Activated T-helper 17 cell treated with anti-CD3 and anti-CD28 coated beads, Interleukin-2, amount 50 U/mL, for 72 hours (primary cell): ENCODE measurements at regions not wholly inside any gene's neighbourhood (a gene's known extent, or its start where the extent isn't known, plus 50 kb on each side); places are given as distances from the start of the nearest gene placed in this dataset.
"Not testable (repeated sequence)": the region's sequence is repeated elsewhere in the genome, so short reads cannot be mapped to it uniquely, and the experiment has no call there.

Experiments used
- ATAC-seq: fragments of 150-1000 bp; cut with Tn5 transposase; replicated peaks from 2 replicates; pipeline ENCODE4 v1.10.0; 2021; ENCODE audit warnings: mild to moderate bottlenecking, moderate library complexity
- H3K27ac Mint-ChIP-seq: one replicate; pipeline ENCODE4 v1.8.0; 2022; ENCODE audit warnings: mixed read lengths
- H3K27me3 Mint-ChIP-seq: one replicate; pipeline ENCODE4 v1.8.0; 2022; ENCODE audit warnings: mixed read lengths
- H3K36me3 Mint-ChIP-seq: one replicate; pipeline ENCODE4 v1.8.0; 2022; ENCODE audit warnings: low read depth, mild to moderate bottlenecking, mixed read lengths
- H3K4me1 Mint-ChIP-seq: one replicate; pipeline ENCODE4 v1.8.0; 2022; ENCODE audit warnings: mixed read lengths
- H3K4me3 Mint-ChIP-seq: one replicate; pipeline ENCODE4 v1.8.0; 2022; ENCODE audit warnings: mild to moderate bottlenecking, mixed read lengths
- H3K9me3 Mint-ChIP-seq: one replicate; pipeline ENCODE4 v1.8.0; 2022; ENCODE audit warnings: mixed read lengths

DNA sequence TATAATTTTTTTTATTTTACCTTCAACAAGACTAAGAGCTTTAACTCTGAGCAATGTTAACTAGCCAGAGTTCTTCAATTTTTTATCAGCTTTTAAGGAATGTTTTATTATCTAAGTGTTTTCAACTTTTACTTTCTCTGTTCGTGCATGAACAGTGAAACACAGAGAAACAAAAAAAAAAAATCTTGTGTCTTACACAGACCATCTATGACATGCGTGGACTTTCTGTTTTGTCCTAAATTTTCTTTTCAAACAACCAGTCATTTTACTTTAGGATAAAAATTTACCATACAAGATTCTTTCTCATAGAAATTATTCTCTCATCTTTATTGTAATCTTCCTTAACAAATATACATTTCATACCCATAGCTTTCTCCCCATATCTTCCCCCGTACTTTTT lies 731.9 kb upstream of the PCDH10 start:
- Mint-ChIP-seq H3K36me3 (no peaks in the 10 kb centered on the region), H3K9me3 (peaks cover 21% of the 10 kb centered on the region), H3K4me3 (no peak overlapping the region), H3K27ac (no peak overlapping the region), H3K4me1 (no peaks in the 10 kb centered on the region), H3K27me3 (no peaks in the 10 kb centered on the region)
- no peak for ATAC-seq

DNA sequence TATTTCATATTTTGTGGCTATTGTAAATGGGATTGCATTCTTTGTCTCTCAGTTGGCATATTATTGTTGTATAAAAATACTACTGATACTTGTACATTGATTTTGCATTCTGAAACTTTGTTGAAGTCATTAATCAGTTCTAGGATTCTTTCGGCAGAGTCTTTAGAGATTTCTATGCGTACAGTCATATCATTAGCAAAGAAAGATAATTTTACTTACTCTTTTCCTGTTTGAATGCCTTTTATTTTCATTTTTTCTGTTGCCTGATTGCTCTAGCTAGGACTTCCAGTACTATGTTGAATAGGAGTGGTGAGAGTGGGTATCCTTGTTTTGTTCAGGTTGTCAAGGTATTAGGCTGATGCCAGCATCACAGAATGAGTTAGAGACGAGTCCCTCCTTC lies 722.0 kb upstream of the PCDH10 start:
- no peak for ATAC-seq
- Mint-ChIP-seq H3K4me1 (no peaks in the 10 kb centered on the region), H3K27me3 (no peaks in the 10 kb centered on the region), H3K27ac (no peak overlapping the region), H3K4me3 (no peak overlapping the region), H3K9me3 (peaks cover 10% of the 10 kb centered on the region), H3K36me3 (no peaks in the 10 kb centered on the region)

DNA sequence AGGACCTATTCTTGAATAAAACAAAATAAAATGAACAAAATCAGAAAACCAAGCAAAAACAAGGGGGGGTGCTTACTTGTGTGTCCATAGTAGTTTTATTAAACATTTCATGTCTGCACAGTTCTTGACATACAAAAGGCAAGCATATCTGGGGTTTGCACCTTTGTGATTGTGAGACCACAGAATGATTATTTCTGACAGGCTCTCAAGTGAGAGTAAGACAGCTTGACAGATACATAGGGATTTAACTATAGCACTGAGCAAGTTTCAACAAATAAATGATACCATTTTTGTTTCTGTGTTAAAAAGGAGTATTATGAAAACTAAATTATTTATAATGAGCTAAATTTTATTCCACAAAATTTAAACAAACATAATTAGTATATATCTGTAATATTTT lies 712.0 kb upstream of the PCDH10 start:
- Mint-ChIP-seq H3K4me1 (no peaks in the 10 kb centered on the region), H3K9me3 (peaks cover 12% of the 10 kb centered on the region), H3K27me3 (no peaks in the 10 kb centered on the region), H3K4me3 (no peak overlapping the region), H3K27ac (no peak overlapping the region), H3K36me3 (no peaks in the 10 kb centered on the region)
- no peak for ATAC-seq

DNA sequence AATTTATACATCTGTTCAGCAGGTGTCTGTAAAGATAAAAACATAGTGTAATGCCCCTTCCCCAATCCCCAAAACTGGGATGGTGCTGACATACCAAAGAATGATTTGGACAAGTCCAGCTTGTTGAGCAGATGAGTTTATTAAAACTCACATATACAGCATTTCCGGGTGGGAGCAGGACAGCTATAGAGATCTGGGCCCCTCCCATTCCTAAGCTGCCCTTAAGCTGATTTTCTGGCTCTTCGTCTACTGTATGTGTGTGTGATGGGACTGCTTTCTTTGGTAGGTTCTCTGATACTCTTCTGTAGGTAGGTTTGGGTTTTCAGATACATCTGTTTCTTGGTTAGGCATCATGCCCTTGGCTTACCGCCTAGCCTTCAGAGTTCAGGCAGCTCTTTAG lies 703.7 kb upstream of the PCDH10 start:
- Mint-ChIP-seq H3K36me3 (no peaks in the 10 kb centered on the region), H3K9me3 (peaks cover 19% of the 10 kb centered on the region), H3K4me1 (no peaks in the 10 kb centered on the region), H3K27ac (no peak overlapping the region), H3K27me3 (no peaks in the 10 kb centered on the region), H3K4me3 (no peak overlapping the region)
- ATAC-seq, result no peak

DNA sequence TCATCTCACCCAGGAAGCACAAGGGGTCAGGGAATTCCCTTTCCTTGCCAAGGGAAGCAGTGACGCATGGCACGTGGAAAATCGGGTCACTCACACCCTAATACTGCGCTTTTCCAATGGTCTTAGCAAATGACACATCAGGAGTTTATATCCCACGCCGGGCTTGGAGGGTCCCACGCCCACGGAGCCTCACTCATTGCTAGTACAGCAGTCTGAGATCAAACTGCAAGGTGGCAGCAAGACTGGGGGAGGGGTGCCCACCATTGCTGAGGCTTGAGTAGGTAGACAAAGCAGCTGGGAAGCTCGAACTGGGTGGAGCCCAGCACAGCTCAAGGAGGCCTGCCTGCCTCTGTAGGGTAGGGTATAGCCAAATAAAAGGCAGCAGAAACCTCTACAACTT lies 691.1 kb upstream of the PCDH10 start:
- not testable (repeated sequence) for H3K27ac Mint-ChIP-seq, ATAC-seq, H3K4me1 Mint-ChIP-seq, H3K27me3 Mint-ChIP-seq, H3K36me3 Mint-ChIP-seq, H3K4me3 Mint-ChIP-seq
- peaks cover 10% of the 10 kb centered on the region for H3K9me3 Mint-ChIP-seq

DNA sequence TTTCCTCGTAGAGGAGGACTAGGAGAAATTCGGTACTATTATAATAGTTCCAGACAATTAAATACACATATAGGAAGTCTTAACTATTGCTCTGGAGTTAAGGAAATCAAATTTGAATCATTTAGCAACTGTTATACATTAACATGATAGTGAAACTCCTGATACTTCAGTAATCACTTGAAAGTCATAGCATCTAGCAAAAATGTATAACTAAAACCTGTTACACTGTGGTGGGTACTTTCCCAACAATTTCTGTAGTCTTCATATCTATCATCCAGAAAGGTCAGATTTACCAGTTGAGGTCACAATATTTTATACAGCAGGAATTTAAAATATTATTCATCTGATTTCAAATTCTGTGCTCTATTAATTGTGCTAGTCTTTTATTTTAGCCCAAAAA lies 669.6 kb upstream of the PCDH10 start:
- no peaks in the 10 kb centered on the region for H3K36me3 Mint-ChIP-seq
- no peaks in the 10 kb centered on the region for H3K4me1 Mint-ChIP-seq
- H3K27ac Mint-ChIP-seq, result no peak overlapping the region
- no peak overlapping the region for H3K4me3 Mint-ChIP-seq
- H3K9me3 Mint-ChIP-seq, result peaks cover 12% of the 10 kb centered on the region
- no peaks in the 10 kb centered on the region for H3K27me3 Mint-ChIP-seq
- ATAC-seq, result no peak

DNA sequence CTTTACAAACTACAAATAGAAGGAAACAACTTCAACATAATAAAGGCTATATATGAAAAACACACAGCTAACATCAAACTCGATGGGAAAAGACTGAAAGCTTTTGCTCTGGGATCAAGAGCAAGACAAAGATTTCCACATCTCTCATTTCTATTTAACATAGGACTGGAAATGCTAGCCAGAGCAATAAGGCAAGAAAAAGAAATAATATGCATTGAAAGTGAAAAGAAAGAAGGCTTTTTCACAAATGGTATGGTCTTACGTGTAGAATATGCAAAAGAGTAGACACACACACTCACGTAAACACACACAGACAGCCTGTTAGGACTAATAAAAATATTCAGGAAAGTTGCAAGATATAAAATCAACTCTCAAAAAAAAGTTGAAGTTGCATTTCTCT lies 660.5 kb upstream of the PCDH10 start:
- H3K4me3 Mint-ChIP-seq, result no peak overlapping the region
- H3K27ac Mint-ChIP-seq, result no peak overlapping the region
- H3K4me1 Mint-ChIP-seq, result no peaks in the 10 kb centered on the region
- H3K9me3 Mint-ChIP-seq, result peaks cover 4% of the 10 kb centered on the region
- no peak for ATAC-seq
- H3K27me3 Mint-ChIP-seq, result no peaks in the 10 kb centered on the region
- H3K36me3 Mint-ChIP-seq, result no peaks in the 10 kb centered on the region

DNA sequence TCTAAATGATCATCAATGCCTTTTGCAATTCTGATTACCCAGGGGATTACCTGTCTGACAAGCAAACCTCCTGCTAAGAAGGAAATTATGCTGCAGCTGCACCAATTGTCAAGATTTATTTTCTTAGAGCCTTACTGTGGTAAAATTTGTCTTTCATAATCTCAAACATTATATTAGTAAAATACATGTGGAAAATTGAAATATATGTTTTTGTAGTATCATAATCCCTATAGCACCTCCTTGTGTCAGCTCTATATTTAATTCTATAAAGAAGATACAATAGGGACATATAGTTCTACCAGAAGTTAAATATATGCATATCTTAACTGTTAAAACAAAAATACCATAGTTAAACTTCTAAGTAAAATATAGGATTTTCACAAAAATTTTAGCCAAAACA lies 655.6 kb upstream of the PCDH10 start:
- Mint-ChIP-seq H3K4me3 (no peak overlapping the region), H3K27ac (no peak overlapping the region), H3K9me3 (no peaks in the 10 kb centered on the region), H3K27me3 (no peaks in the 10 kb centered on the region), H3K4me1 (no peaks in the 10 kb centered on the region), H3K36me3 (no peaks in the 10 kb centered on the region)
- ATAC-seq, result no peak

DNA sequence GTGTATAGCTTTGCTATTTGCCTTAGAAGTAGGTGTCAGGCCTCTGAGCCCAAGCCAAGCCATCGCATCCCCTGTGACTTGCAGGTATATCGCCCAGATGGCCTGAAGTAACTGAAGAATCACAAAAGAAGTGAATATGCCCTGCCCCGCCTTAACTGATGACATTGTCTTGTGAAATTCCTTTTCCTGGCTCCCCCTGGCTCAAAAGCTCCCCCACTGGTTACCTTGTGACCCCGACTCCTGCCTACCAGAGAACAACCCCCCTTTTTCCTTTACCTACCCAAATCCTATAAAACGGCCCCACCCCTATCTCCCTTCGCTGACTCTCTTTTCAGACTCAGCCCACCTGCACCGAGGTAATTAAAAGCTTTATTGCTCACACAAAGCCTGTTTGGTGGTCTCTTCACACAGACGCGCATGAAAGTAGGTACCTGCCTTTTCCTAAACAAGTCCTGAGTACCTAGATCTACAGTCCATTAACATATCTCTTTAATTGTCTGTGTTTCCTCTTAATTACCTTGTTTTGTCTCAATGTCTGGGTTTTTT lies 653.8 kb upstream of the PCDH10 start:
- not testable (repeated sequence) for H3K36me3 Mint-ChIP-seq, H3K4me1 Mint-ChIP-seq, H3K9me3 Mint-ChIP-seq, H3K27me3 Mint-ChIP-seq, H3K27ac Mint-ChIP-seq, H3K4me3 Mint-ChIP-seq, ATAC-seq

DNA sequence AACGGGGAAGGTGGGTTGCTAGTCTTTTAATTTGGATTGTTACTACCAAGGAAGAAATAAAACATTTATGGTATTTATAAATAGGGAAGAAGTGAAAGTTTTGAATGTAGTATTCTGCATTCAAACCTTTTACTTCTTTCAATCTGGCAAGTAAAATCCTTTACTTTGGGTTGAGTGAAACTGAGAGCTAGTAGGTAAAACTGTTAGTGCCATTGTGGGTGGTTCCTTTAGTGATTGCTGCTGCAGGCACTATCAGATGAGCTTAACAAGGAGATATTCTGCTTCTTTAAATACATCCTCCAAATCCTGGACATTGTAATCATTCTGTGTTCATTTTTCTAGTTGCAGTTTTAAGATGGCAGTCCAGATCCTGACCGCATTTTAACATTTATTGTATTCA lies 650.9 kb upstream of the PCDH10 start:
- H3K9me3 Mint-ChIP-seq, result peaks cover 3% of the 10 kb centered on the region
- no peaks in the 10 kb centered on the region for H3K27me3 Mint-ChIP-seq
- no peak for ATAC-seq
- H3K4me1 Mint-ChIP-seq, result no peaks in the 10 kb centered on the region
- no peak overlapping the region for H3K4me3 Mint-ChIP-seq
- H3K36me3 Mint-ChIP-seq, result no peaks in the 10 kb centered on the region
- H3K27ac Mint-ChIP-seq, result no peak overlapping the region

DNA sequence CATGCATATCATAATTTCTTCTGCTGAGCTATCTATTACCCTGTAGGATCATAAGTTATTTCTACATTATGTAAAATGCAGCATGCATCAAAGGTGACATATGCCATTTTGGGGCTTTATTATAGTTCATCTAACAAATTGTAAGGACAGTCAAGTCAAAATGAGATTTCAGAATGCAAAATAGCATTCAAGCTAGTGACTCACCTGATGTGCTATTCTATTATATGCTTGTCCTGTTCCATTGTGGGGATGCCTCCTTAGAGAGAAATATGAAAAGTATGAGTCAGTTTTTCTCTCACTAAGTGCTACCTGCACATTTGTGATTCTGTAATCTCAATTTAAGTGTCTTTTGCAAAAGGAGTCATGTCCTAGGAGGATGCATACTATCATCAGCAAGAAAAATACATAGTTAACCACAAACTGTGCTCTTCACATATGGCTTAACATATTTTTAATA lies 647.0 kb upstream of the PCDH10 start:
- H3K27me3 Mint-ChIP-seq, result no peaks in the 10 kb centered on the region
- no peak overlapping the region for H3K4me3 Mint-ChIP-seq
- no peaks in the 10 kb centered on the region for H3K4me1 Mint-ChIP-seq
- peaks cover 7% of the 10 kb centered on the region for H3K9me3 Mint-ChIP-seq
- no peaks in the 10 kb centered on the region for H3K36me3 Mint-ChIP-seq
- no peak overlapping the region for H3K27ac Mint-ChIP-seq
- ATAC-seq, result no peak

DNA sequence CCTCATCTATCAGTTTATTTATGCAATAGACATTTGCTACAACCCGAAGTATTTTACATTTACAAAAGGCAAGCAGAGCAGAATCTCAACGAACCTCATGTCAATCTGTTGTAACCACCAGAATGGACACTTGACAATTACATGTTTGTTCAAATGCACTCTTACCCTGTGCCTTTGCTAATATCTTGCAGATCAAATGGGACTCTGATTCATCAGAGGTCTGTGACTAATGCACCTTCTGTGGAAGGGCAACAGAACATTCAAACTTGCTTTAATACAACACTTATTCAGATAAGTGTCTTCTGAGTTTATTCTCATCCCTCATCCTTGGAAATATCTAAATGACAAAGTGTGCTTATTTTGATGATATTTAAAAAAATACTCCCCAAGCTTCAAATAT lies 644.7 kb upstream of the PCDH10 start:
- ATAC-seq, result no peak
- Mint-ChIP-seq H3K9me3 (peaks cover 7% of the 10 kb centered on the region), H3K27ac (no peak overlapping the region), H3K27me3 (no peaks in the 10 kb centered on the region), H3K36me3 (no peaks in the 10 kb centered on the region), H3K4me1 (no peaks in the 10 kb centered on the region), H3K4me3 (no peak overlapping the region)

DNA sequence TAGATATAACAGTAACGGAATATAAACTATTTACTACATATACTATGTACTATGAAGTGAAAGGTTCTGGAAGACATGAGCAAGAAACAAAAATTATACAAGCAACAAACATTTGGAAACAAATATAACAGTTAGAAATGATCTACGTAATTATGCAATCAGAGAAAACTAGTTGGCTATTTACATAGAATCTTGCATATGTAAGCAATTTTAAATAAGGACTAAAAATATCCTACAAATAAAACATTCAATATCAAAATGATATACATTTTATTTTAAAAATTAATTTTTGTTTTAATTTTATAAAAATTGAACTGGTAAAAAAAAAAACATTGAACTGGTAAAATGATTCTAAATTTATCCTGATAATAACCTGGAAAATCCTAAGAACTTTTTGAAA lies 642.5 kb upstream of the PCDH10 start:
- H3K4me3 Mint-ChIP-seq, result no peak overlapping the region
- H3K36me3 Mint-ChIP-seq, result no peaks in the 10 kb centered on the region
- H3K4me1 Mint-ChIP-seq, result no peaks in the 10 kb centered on the region
- ATAC-seq, result no peak
- H3K27ac Mint-ChIP-seq, result no peak overlapping the region
- H3K9me3 Mint-ChIP-seq, result peaks cover 4% of the 10 kb centered on the region
- H3K27me3 Mint-ChIP-seq, result no peaks in the 10 kb centered on the region

DNA sequence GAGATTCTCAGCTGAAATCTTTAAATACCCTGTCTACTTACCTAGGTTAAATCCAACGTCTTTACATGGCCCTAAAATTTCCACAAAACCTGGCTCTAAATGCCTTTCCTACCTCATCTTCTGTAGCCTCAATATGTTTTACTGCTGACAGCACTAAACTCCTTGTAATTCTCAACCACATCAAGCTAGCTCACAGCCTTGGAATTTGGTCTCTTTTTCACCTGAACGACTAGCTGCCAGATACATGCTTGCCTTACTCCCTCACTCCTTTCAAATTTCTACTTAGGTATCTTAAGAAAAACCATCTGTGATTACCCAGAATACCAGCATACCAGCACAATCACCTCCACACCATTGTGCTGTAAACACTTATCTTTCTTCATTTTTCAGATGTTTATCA lies 635.6 kb upstream of the PCDH10 start:
- H3K36me3 Mint-ChIP-seq, result no peaks in the 10 kb centered on the region

DNA sequence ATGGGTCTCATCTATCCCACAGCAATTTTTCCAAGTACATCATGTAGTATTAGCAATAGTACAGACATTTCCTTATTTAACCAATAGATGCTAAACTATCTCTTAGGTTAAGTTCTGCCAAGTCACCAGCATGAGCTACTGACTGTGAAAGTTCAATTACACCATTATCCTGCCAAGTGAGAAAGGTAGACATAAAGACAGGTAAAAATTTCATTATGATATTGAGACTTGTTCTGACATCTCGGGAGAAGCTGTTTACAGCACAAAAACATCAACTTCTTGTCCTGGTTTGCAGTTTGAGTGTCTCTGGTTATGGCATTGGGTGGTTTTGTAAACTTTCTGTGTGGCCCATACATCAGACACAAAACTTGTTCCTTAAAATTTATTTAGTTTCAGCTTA lies 622.4 kb upstream of the PCDH10 start:
- no peak overlapping the region for H3K4me3 Mint-ChIP-seq
- peaks cover 3% of the 10 kb centered on the region for H3K9me3 Mint-ChIP-seq
- H3K4me1 Mint-ChIP-seq, result no peaks in the 10 kb centered on the region
- no peak overlapping the region for H3K27ac Mint-ChIP-seq
- ATAC-seq, result no peak
- no peaks in the 10 kb centered on the region for H3K36me3 Mint-ChIP-seq
- no peaks in the 10 kb centered on the region for H3K27me3 Mint-ChIP-seq

More for the DNA sequence above, 635.6 kb upstream of the PCDH10 start:
- H3K27ac Mint-ChIP-seq, result no peak overlapping the region
- H3K9me3 Mint-ChIP-seq, result no peaks in the 10 kb centered on the region
- H3K4me1 Mint-ChIP-seq, result no peaks in the 10 kb centered on the region
- H3K4me3 Mint-ChIP-seq, result no peak overlapping the region
- ATAC-seq, result no peak
- no peaks in the 10 kb centered on the region for H3K27me3 Mint-ChIP-seq

DNA sequence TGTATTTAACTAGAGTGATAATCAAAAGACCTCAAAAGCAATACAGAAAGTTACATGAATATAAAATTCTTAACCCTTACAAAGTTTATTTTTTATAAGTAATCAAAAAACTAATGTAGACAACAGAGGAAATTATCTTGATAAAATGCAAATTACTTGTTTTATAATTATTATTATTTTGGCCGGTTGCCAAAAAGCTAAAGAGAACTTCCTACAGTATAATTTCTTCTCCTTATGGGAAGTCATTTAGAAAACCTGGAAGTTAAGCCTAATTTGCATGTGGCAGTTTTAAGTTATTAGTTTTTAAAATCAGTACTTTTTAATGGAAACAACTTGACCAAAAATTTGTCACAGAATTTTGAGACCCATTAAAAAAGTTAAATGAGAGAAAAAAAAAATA lies 621.3 kb upstream of the PCDH10 start:
- no peaks in the 10 kb centered on the region for H3K4me1 Mint-ChIP-seq
- H3K27ac Mint-ChIP-seq, result no peak overlapping the region
- H3K4me3 Mint-ChIP-seq, result no peak overlapping the region
- ATAC-seq, result no peak
- peaks cover 3% of the 10 kb centered on the region for H3K9me3 Mint-ChIP-seq
- no peaks in the 10 kb centered on the region for H3K27me3 Mint-ChIP-seq
- H3K36me3 Mint-ChIP-seq, result no peaks in the 10 kb centered on the region
